ENCODE measurements at regions not wholly inside any gene's neighbourhood (a gene's known extent, or its start where the extent isn't known, plus 50 kb on each side); places are given as distances from the start of the nearest gene placed in this dataset.

GRCh38 chr4:114417214-114417613 lies 181.4 kb upstream of the UGT8 start:
- no peak for TF ChIP-seq CTCF (IDR thresholded peaks at IDR 0.05)
- no peak for TF ChIP-seq POLR2A (IDR thresholded peaks at IDR 0.05)

Measured in testis (tissue), 2 donors.